HG03139 (cell line): ENCODE measurements at regions not wholly inside any gene's neighbourhood (a gene's known extent, or its start where the extent isn't known, plus 50 kb on each side); places are given as distances from the start of the nearest gene placed in this dataset.
"Not testable (repeated sequence)": the region's sequence is repeated elsewhere in the genome, so short reads cannot be mapped to it uniquely, and the experiment has no call there.

Experiments used
- ATAC-seq: cut with Tn5 transposase; IDR thresholded peaks from one replicate; pipeline ENCODE4 v1.9.1; 2021; ENCODE audit not compliant: unreplicated experiment

- peak; percentile 50 for ATAC-seq
Observed at GRCh38 chr5:158039911-158040347, 181.0 kb upstream of the CLINT1 start.

DNA sequence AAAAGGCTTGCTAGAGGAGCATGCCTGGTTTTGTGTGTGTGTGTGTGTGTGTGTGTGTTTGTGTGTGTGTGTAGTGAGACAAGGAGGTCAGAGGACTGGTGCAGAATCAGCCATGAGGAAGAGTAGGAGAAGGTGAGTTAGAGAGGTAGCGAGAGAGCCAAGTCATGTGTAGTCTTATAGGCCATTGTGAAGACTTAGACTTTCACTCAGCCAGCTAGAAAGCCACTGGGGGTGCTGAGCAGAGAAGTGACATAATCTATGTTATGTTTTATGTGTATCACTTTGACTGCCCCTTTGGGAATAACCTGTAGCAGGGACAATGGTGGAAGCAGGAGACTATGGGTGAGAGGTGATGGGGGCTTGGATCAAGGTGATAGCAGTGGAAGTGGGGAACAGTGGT, 180.5 kb upstream of the CLINT1 start:
- no peak for ATAC-seq

DNA sequence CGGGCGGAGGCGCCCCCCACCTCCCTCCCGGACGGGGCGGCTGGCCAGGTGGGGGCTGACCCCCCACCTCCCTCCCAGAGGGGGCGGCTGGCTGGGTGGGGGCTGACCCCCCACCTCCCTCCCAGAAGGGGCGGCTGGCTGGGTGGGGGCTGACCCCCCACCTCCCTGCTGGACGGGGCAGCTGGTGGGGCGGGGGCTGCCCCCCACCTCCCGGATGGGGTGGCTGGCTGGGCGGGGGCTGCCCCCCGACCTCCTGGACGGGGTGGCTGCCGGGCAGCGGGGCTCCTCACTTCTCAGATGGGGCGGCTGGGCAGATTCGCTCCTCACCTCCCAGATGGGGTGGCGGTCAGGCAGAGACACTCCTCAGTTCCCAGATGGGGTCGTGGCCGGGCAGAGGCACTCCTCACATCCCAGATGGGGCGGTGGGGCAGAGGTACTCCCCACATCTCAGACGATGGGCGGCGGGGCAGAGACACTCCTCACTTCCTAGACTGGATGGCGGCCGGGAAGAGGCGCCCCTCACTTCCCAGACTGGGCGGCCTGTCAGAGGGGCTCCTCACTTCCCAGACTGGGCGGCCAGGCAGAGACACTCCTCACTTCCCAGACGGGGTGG, 178.1 kb upstream of the CLINT1 start:
- not testable (repeated sequence) for ATAC-seq

- ATAC-seq: not testable (repeated sequence)
Observed at GRCh38 chr5:158034586-158034985, 175.6 kb upstream of the CLINT1 start.

- no peak for ATAC-seq
Observed at GRCh38 chr5:158033724-158034123, 174.8 kb upstream of the CLINT1 start.

DNA sequence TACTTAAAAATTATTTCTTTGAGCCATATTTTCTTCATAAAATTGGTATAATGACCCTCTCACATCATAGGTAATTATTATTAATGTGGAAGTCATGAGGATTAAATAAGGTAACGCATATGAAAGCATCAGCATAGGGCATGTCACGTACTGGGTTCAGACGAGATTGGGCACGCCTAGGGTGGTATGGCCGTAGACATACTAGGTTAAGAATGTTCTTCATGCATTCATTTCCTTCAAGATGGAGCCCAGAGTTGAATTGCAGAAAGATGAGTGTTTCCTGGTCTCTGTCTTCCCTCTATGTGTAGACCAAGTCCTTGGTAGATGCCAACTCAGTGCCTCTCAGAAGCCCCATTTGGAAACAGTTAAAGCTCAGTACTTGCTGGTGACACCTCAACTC, 174.1 kb upstream of the CLINT1 start:
- no peak for ATAC-seq

DNA sequence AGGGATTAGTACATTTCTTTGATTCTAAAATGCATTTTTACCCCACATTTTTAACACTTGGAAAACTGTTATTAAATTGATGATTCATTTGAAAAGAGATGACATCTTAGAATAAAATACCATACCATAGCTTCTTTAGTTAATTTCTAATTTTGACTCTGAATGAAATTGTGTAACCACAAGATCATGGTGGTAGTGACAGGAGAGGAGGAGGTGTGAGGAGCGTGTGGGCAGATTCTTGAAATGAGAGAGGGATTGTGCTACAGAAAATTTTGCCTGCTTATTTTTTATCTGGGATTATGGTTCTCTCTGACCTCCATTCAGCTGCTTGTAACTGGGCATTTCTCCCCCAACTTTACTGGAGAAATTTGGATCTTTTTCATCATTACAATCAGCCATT, 173.3 kb upstream of the CLINT1 start:
- ATAC-seq: no peak

GRCh38 chr5:158027806-158028775, 169.1 kb upstream of the CLINT1 start:
- ATAC-seq: no peak

- ATAC-seq: no peak
Observed at GRCh38 chr5:158026304-158027031, 167.5 kb upstream of the CLINT1 start.

- ATAC-seq: no peak
Observed at GRCh38 chr5:158023266-158023665, 164.3 kb upstream of the CLINT1 start.

- no peak for ATAC-seq
Observed at GRCh38 chr5:158022837-158023236, 163.9 kb upstream of the CLINT1 start.

DNA sequence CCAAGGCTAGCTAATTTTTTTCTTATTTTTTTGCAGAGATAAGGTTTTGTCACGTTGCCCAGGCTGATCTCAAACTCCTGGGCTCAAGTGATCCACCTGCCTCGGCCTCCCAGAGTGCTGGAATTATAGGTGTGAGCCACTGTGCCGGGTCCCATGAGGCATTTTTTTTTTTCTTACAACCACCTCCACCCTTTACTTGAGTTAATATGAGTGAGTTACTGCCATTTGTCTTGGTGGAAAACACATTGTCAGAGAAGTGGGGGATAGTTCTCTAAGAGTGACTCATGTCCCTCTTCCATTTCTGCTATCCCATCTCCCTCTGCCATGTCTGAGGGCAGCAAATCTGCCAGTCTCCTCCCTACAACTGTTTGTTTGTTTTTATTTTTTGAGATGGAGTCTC, 163.4 kb upstream of the CLINT1 start:
- ATAC-seq: no peak

GRCh38 chr5:158020555-158021418, 161.8 kb upstream of the CLINT1 start:
- ATAC-seq: no peak

DNA sequence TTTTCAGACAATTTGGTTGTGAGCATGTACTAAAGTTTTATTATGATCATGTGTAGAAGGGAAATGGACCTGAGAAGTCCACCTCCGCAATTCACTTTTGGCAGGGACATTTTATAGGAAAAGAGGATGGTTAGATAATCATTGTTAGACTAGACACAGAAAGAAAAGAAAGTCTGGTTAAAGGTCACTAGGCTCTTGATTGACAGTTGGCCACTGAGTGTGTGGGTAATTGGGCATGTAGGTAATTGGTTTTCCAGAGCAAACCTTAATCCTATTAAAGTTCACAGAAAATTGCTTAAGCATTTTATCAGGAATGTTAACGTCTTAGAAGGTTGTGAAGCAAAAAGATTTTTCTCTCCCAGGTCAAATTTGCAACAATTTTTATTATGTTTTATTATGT, 158.5 kb upstream of the CLINT1 start:
- no peak for ATAC-seq

GRCh38 chr5:158014372-158014771, 155.4 kb upstream of the CLINT1 start:
- ATAC-seq: no peak

DNA sequence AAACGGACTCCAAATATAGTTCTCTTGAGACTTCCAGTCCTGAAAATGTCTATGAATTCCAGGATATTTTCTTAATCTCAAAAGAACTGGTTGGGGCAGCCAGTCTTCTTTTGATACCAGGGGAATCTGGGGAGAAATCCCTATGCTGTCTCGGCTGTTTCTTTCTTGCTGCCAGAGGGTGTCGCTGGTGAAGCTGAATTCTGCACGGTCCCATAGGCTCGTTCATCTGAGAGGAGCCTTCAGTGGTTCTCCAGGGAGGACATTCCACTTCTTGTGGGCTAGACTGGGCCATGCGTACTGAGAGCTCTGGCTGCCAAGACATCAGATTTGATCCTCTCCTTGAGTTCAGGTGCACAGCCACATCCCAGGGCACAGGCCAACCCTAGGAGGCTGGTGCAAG, 155.0 kb upstream of the CLINT1 start:
- ATAC-seq: no peak

- no peak for ATAC-seq
Observed at GRCh38 chr5:158013303-158013702, 154.4 kb upstream of the CLINT1 start.

- ATAC-seq: no peak
Observed at GRCh38 chr5:158011422-158011821, 152.5 kb upstream of the CLINT1 start.

- no peak for ATAC-seq
Observed at GRCh38 chr5:158010831-158011230, 151.9 kb upstream of the CLINT1 start.

DNA sequence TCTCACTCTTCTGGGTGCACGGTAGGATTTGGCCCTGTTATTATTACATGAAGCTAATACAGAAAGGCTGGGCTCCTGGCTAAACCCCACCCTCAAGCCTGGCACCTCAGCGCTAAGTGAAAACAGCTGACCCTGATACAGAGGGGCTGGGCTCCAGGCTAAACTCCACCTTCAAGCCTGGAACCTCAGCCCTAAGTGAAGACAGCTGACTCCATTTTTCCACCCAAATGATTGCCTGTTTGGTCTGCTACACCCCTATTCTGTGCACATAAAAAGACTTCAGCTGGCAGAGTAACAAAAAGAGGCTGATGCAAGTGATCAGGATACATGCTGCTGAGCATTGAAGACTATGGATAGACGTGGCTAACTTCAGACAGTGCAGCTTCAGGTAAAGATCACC, 148.4 kb upstream of the CLINT1 start:
- ATAC-seq: no peak

DNA sequence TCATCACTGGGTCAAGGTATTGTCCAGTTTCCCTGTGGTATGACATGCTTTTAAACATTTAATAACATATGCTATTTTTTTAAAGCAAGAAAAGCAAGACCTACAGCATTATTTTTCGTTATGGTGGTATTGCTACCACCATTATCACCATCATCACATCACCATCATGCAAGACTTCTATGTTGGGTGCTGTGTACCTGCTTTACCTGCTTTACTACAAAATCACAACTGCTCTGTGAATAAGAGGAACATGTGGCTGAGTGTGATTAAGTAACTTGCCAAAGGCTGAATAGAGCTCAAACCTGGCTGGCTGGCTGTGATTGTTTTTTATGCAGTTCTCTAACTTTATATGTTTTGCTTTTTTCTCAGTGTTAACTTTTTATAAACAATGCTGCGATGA, 140.8 kb upstream of the CLINT1 start:
- ATAC-seq: no peak
